Fibroblast of skin of left quadriceps (primary cell): ENCODE measurements at regions not wholly inside any gene's neighbourhood (a gene's known extent, or its start where the extent isn't known, plus 50 kb on each side); places are given as distances from the start of the nearest gene placed in this dataset.
"Not testable (repeated sequence)": the region's sequence is repeated elsewhere in the genome, so short reads cannot be mapped to it uniquely, and the experiment has no call there.

Source experiments
- DNase-seq, 2 experiments: peaks; one replicate each; pipeline ENCODE4 v3.0.0-alpha.2; 2013; ENCODE audit warnings: low read depth in 2 of 2

- no peak for DNase-seq
Observed at GRCh38 chr12:40431169-40431568, 206.4 kb downstream of the LRRK2 start.

GRCh38 chr12:40435251-40435650 lies 210.5 kb downstream of the LRRK2 start:
- DNase-seq: no peak

- no peak for DNase-seq
Observed at GRCh38 chr12:40435951-40436350, 211.2 kb downstream of the LRRK2 start.

- no peak for DNase-seq
Observed at GRCh38 chr12:40436564-40436963, 211.8 kb downstream of the LRRK2 start.

- DNase-seq: no peak
Observed at GRCh38 chr12:40439771-40440492, 215.1 kb downstream of the LRRK2 start.

- DNase-seq: no peak
Observed at GRCh38 chr12:40444174-40444573, 219.4 kb downstream of the LRRK2 start.

GRCh38 chr12:40446385-40446784 lies 221.6 kb downstream of the LRRK2 start:
- no peak for DNase-seq

GRCh38 chr12:40448523-40448922 lies 223.7 kb downstream of the LRRK2 start:
- DNase-seq: not testable (repeated sequence)

GRCh38 chr12:40451661-40452060 lies 226.9 kb downstream of the LRRK2 start:
- DNase-seq: no peak

GRCh38 chr12:40464121-40464520 lies 228.1 kb upstream of the CNTN1 start:
- DNase-seq: no peak

GRCh38 chr12:40469736-40470135 lies 222.5 kb upstream of the CNTN1 start:
- no peak for DNase-seq

GRCh38 chr12:40473962-40474361 lies 218.3 kb upstream of the CNTN1 start:
- no peak for DNase-seq

GRCh38 chr12:40474630-40475029 lies 217.6 kb upstream of the CNTN1 start:
- DNase-seq: no peak

- no peak for DNase-seq
Observed at GRCh38 chr12:40499856-40500255, 192.4 kb upstream of the CNTN1 start.

- DNase-seq: no peak
Observed at GRCh38 chr12:40502322-40502721, 189.9 kb upstream of the CNTN1 start.

GRCh38 chr12:40505327-40505726 lies 186.9 kb upstream of the CNTN1 start:
- no peak for DNase-seq

GRCh38 chr12:40508421-40508820 lies 183.8 kb upstream of the CNTN1 start:
- no peak for DNase-seq

- no peak for DNase-seq
Observed at GRCh38 chr12:40511341-40511740, 180.9 kb upstream of the CNTN1 start.

- no peak for DNase-seq
Observed at GRCh38 chr12:40515041-40515816, 177.0 kb upstream of the CNTN1 start.

GRCh38 chr12:40522837-40523236 lies 169.4 kb upstream of the CNTN1 start:
- no peak for DNase-seq

GRCh38 chr12:40525054-40525453 lies 167.2 kb upstream of the CNTN1 start:
- no peak for DNase-seq

GRCh38 chr12:40534828-40535227 lies 157.4 kb upstream of the CNTN1 start:
- no peak for DNase-seq

GRCh38 chr12:40551466-40551865 lies 140.8 kb upstream of the CNTN1 start:
- DNase-seq: no peak
